ENCODE measurements at regions not wholly inside any gene's neighbourhood (a gene's known extent, or its start where the extent isn't known, plus 50 kb on each side); places are given as distances from the start of the nearest gene placed in this dataset.

DNA sequence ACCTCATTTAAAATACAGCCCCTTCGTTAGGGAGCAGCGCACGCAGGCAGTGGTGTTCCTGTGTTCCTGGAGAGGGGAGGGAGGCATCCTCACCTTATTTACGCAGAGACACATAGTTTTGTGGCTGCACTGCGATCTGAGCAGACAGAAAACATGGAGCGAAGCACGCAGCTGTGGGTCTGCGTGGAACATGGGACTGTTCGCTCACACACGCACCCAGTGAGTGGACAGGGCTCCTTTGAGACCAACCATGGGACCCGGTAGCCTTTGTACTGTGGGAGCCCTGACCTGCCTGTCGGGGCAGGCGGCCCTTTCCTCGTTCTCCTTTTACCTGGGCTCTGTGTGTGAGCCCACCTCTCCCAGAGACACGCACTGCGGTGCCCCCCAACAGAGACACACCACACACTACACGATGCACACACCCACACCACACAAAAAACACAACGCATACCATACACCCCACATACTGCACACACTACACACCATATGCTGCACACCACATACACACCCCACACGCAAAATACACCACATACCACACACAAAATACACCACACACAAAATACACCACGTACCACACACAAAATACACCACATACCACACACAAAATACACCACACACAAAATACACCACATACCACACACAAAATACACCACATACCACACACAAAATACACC, 1245.7 kb downstream of the BRD1 start:
- no TSS peak for BruUV-seq (replicated peaks)
- POLR2A ChIA-PET, result no interaction called here
- peak; percentile 6; the same call in 1 of the 3 replicates for ATAC-seq

More for the DNA sequence above, 1245.7 kb downstream of the BRD1 start:
- no peaks in the 10 kb centered on the region for H3K36me3 ChIP-seq (replicated peaks in 1 of 2; ENCODE audit: control insufficient read depth in 1 of 2, insufficient read depth in 2 of 2, low read length in 2 of 2)
- H3K4me2 ChIP-seq (ENCODE audit: low read depth, low read length), result no peak overlapping the region
- H3K4me3 ChIP-seq (replicated peaks in 1 of 3; ENCODE audit: insufficient read depth in 1 of 3, low read depth in 2 of 3, low read length in 3 of 3), result no peak overlapping the region
- DNase-seq (ENCODE audit: low spot score) (no peak), FAIRE-seq (no peak)
- H3K9ac ChIP-seq (ENCODE audit: insufficient read depth, low read depth, low read length), result no peak overlapping the region
- WGBS (ENCODE audit: low lambda C conversion rate), result 70% methylated on average over 19 of the region's 20 CpGs
- in situ Hi-C loops (cut with HindIII; ENCODE audit: extremely low pct_ligation_motif_present, low pct_unique_long_range_greater_than_20kb) (no loop called here), intact Hi-C loops (cut with micrococcal nuclease; ENCODE audit: unreplicated experiment) (no loop called here)
- peaks cover 0 to 2% of the 10 kb centered on the region in 2 experiments; a peak in 2 of 5 replicates for H3K27me3 ChIP-seq (ENCODE audit: control insufficient read depth in 1 of 2, insufficient read depth in 2 of 2, low read length in 2 of 2)
- H3K9me3 ChIP-seq (ENCODE audit: low read length), result no peaks in the 10 kb centered on the region
- no peak overlapping the region for H3K27ac ChIP-seq (ENCODE audit: extremely low read length, insufficient read depth, low read length)
- TF ChIP-seq ZNF646 (CRISPR knock-in tag; IDR thresholded peaks at IDR 0.05), result peak; percentile 97
- TF ChIP-seq ZNF432 (CRISPR knock-in tag; IDR thresholded peaks at IDR 0.05; ENCODE audit: borderline replicate concordance), result no peak
- CTCF ChIA-PET (ENCODE audit: low intra/inter-chr PET ratio, low total read pairs), result no interaction called here
- peaks cover 3% of the 10 kb centered on the region; the same call in 1 of the 2 replicates for H4K20me1 ChIP-seq (ENCODE audit: insufficient read depth, low read length)
- H3K4me1 ChIP-seq (ENCODE audit: insufficient read depth, low read length), result peaks cover 39% of the 10 kb centered on the region
- H2AFZ ChIP-seq (ENCODE audit: low read length), result no peak overlapping the region
- no peaks in the 10 kb centered on the region for H3K79me2 ChIP-seq (ENCODE audit: insufficient read depth, low read length)

Data from HepG2 (cell line).